ENCODE measurements at regions not wholly inside any gene's neighbourhood (a gene's known extent, or its start where the extent isn't known, plus 50 kb on each side); places are given as distances from the start of the nearest gene placed in this dataset.

- H3K27ac ChIP-seq: no peak overlapping the region
- no peak for TF ChIP-seq ZFX (IDR thresholded peaks at IDR 0.05; ENCODE audit: borderline replicate concordance)
- TF ChIP-seq CTCF (IDR thresholded peaks at IDR 0.05): no peak
Measured at GRCh38 chr20:63085151-63085861, 78.5 kb upstream of the BHLHE23 start.

GRCh38 chr20:63084563-63084927, 77.8 kb upstream of the BHLHE23 start:
- no peak overlapping the region for H3K27ac ChIP-seq
- TF ChIP-seq ZFX (IDR thresholded peaks at IDR 0.05; ENCODE audit: borderline replicate concordance) (no peak), CTCF (IDR thresholded peaks at IDR 0.05) (no peak)

- TF ChIP-seq CTCF (IDR thresholded peaks at IDR 0.05) (no peak), ZFX (IDR thresholded peaks at IDR 0.05; ENCODE audit: borderline replicate concordance) (no peak)
- no peak overlapping the region for H3K27ac ChIP-seq
Measured at GRCh38 chr20:63083831-63084562, 77.2 kb upstream of the BHLHE23 start.

DNA sequence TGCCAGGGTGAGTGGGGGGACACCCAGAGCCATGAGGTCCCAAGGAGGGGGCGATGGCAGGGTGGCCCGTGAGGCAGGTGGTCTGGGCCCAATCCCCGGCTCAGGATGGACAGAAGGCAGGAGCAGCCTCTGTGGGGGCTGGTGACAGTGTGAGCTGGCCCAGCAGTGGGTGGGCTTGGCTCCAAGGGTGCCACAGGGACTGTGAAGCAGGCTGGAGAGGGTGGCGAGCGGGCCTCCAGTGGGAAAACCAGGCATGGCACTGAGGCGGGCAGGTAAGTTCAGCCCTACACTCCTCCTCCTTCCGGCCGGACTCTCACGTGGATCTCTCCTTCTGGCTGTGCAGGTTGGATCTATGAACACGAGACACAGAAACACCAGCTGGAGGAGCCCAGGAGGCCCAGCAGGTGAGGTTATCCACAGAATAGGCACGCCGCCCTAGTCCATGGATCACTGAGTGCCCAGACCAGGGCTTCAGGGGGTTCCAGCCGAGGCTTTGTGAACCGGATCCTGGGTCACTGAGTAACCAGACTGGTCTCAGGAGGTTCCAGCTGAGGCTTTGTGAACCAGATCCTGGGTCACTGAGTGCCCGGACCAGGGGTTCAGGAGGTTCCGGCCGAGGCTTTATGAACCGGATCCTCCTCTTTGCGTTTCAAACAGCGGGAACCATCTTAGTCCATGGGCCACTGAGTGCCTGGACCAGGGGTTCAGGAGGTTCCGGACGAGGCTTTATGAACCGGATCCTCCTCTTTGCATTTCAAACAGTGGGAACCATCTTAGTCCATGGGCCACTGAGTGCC, 76.4 kb upstream of the BHLHE23 start:
- H3K27ac ChIP-seq: no peak overlapping the region
- TF ChIP-seq ZFX (IDR thresholded peaks at IDR 0.05; ENCODE audit: borderline replicate concordance) (no peak), CTCF (IDR thresholded peaks at IDR 0.05) (no peak)

DNA sequence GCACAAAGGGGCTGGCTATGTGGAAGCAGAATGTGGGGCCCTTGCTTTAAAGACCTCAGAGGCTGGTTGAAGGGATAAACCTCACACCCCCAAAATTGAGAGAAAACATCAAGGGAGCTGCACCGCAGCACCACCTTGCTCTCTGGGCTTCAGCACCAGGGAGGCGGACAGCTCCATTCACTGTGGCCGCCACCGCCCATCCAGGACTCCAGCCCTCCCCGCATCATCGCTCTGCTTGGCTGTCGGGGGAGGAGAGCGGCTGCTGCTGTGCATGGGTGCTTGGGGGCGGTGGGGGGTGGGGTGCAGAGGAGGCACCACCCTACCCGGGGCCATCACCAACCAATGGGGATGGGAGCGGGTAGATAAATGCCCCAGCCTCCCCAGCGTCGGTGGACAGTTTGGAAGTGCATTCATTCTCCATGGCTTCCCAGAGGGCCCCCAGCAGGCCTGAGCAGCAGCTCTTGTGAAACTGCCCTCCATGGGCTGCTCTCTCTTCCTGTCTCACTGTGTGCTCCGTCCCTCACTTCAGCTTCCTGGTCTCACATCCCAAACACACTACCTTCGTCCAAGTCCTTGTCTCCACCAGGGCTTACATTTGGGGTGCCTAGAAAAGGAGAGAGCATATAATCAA, 75.7 kb upstream of the BHLHE23 start:
- H3K27ac ChIP-seq: no peak overlapping the region

DNA sequence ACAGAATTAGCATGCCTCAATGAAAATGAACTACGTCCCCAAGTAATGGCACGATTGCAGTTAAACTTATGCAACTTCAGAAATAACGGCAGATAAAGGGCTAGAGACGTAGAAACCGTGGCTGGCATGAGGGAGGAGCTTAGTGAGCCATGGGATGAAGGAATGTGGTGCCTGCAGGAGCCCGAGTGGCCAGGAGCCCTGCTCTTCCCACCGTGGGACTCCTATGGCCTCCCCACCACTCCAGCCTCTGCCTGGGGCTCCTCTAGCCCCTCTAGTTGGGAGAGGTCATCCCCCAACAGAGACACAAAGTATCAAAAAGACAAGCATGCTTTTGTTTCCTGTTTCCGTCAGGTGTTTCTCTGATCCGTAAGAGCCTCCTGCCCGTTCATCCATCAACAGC, 75.1 kb upstream of the BHLHE23 start:
- no peak for TF ChIP-seq ZFX (IDR thresholded peaks at IDR 0.05; ENCODE audit: borderline replicate concordance)
- TF ChIP-seq CTCF (IDR thresholded peaks at IDR 0.05): no peak
- no peak overlapping the region for H3K27ac ChIP-seq

More for the DNA sequence above, 75.7 kb upstream of the BHLHE23 start:
- TF ChIP-seq CTCF (IDR thresholded peaks at IDR 0.05) (no peak), ZFX (IDR thresholded peaks at IDR 0.05; ENCODE audit: borderline replicate concordance) (no peak)

Measured in 22Rv1 (cell line).